Liver (tissue), 8 donors: ENCODE measurements at regions not wholly inside any gene's neighbourhood (a gene's known extent, or its start where the extent isn't known, plus 50 kb on each side); places are given as distances from the start of the nearest gene placed in this dataset.

Source experiments
- DNase-seq: peaks from one replicate; pipeline ENCODE4 v3.0.0-alpha.2; 2017; ENCODE audit warnings: low spot score
- H3K27ac ChIP-seq, 2 donors: one replicate each; pipeline ENCODE4 v1.7.0; 2013; ENCODE audit warnings: inconsistent platforms in 2 of 2, low read length in 2 of 2, control low read depth in 1 of 2, low read depth in 1 of 2, mild to moderate bottlenecking in 1 of 2
- H3K27me3 ChIP-seq, 4 donors: one replicate each; pipeline versions ENCODE4 v1.6.1 to v1.7.0; 2013; ENCODE audit warnings: low read length in 3 of 4, inconsistent platforms in 1 of 4, mild to moderate bottlenecking in 1 of 4, moderate library complexity in 1 of 4; ENCODE audit not compliant: control insufficient read depth in 4 of 4, insufficient read depth in 4 of 4
- H3K36me3 ChIP-seq, 4 donors: one replicate each; pipeline versions ENCODE4 v1.6.1 to v1.7.0; 2013; ENCODE audit warnings: low read length in 3 of 4, mild to moderate bottlenecking in 3 of 4, low read depth in 1 of 4, moderate library complexity in 1 of 4; ENCODE audit not compliant: control insufficient read depth in 4 of 4, insufficient read depth in 3 of 4
- H3K4me1 ChIP-seq, 4 donors: one replicate each; pipeline versions ENCODE4 v1.6.1 to v1.7.0; 2013; ENCODE audit warnings: low read length in 3 of 4, mild to moderate bottlenecking in 3 of 4, moderate library complexity in 1 of 4; ENCODE audit not compliant: control insufficient read depth in 4 of 4, insufficient read depth in 4 of 4
- H3K4me3 ChIP-seq, 3 donors: one replicate each; pipeline versions ENCODE4 v1.6.1 to v1.7.0; 2013; ENCODE audit warnings: low read length in 3 of 3, control low read depth in 1 of 3, low read depth in 1 of 3, mild to moderate bottlenecking in 1 of 3
- H3K9ac ChIP-seq, 2 donors: one replicate each; pipeline ENCODE4 v1.7.0; 2013; ENCODE audit warnings: low read length in 2 of 2, mild to moderate bottlenecking in 2 of 2, moderate library complexity in 2 of 2, control low read depth in 1 of 2, low read depth in 1 of 2
- H3K9me3 ChIP-seq, 4 donors: one replicate each; pipeline versions ENCODE4 v1.6.1 to v1.7.0; 2013; ENCODE audit warnings: low read length in 3 of 4; ENCODE audit not compliant: control insufficient read depth in 4 of 4
- ATF3 ChIP-seq: IDR thresholded peaks from 2 replicates; pipeline ENCODE4 v1.6.1; 2016; ENCODE audit warnings: antibody characterized with exemption
- CTCF ChIP-seq: fragments of 150-350 bp; IDR thresholded peaks from 2 replicates; pipeline ENCODE4 v1.5.1; 2017; ENCODE audit warnings: improper control_type of control experiment, low read depth, low read length; ENCODE audit not compliant: missing input control
- EGR1 ChIP-seq, 2 donors: IDR thresholded peaks; 2 replicates each; pipeline ENCODE4 v1.6.1; 2016 to 2018; ENCODE audit warnings: antibody characterized with exemption in 2 of 2, low read depth in 2 of 2
- FOXA1 ChIP-seq: IDR thresholded peaks from 2 replicates; pipeline ENCODE4 v1.6.1; 2016; ENCODE audit warnings: antibody characterized with exemption
- FOXA2 ChIP-seq: IDR thresholded peaks from 2 replicates; pipeline ENCODE4 v1.6.1; 2016; ENCODE audit warnings: antibody characterized with exemption
- GABPA ChIP-seq, 2 donors: IDR thresholded peaks in 1 of 2; conservative IDR thresholded peaks in 1 of 2; 2 replicates each; pipeline ENCODE4 v1.6.1; 2016; ENCODE audit warnings: antibody characterized with exemption in 2 of 2, mild to moderate bottlenecking in 1 of 2, moderate library complexity in 1 of 2
- HNF4A ChIP-seq, 2 donors: conservative IDR thresholded peaks; 2 replicates each; pipeline ENCODE4 v1.6.1; 2016; ENCODE audit warnings: antibody characterized with exemption in 2 of 2, mild to moderate bottlenecking in 2 of 2
- HNF4G ChIP-seq: IDR thresholded peaks from 2 replicates; pipeline ENCODE4 v1.6.1; 2016; ENCODE audit warnings: antibody characterized with exemption
- JUND ChIP-seq, 2 donors: IDR thresholded peaks; 2 replicates each; pipeline ENCODE4 v1.6.1; 2016; ENCODE audit warnings: antibody characterized with exemption in 2 of 2
- MAX ChIP-seq: IDR thresholded peaks from 2 replicates; pipeline ENCODE4 v1.6.1; 2016; ENCODE audit warnings: antibody characterized with exemption
- REST ChIP-seq: IDR thresholded peaks from 2 replicates; pipeline ENCODE4 v1.6.1; 2016; ENCODE audit warnings: antibody characterized with exemption, mild to moderate bottlenecking
- RXRA ChIP-seq, 2 donors: IDR thresholded peaks; 2 replicates each; pipeline ENCODE4 v1.6.1; 2017 to 2018; ENCODE audit warnings: antibody characterized with exemption in 2 of 2, mild to moderate bottlenecking in 1 of 2
- SP1 ChIP-seq: IDR thresholded peaks from 2 replicates; pipeline ENCODE4 v1.6.1; 2018; ENCODE audit warnings: antibody characterized with exemption, mild to moderate bottlenecking
- TAF1 ChIP-seq: conservative IDR thresholded peaks from 2 replicates; pipeline ENCODE4 v1.6.1; 2016; ENCODE audit warnings: antibody characterized with exemption, mild to moderate bottlenecking
- YY1 ChIP-seq: IDR thresholded peaks from 2 replicates; pipeline ENCODE4 v1.6.1; 2016; ENCODE audit warnings: antibody characterized with exemption, mild to moderate bottlenecking
- ZBTB33 ChIP-seq: IDR thresholded peaks from 2 replicates; pipeline ENCODE4 v1.6.1; 2016; ENCODE audit warnings: antibody characterized with exemption
- WGBS: extraction: QIAGEN DNeasy Blood & Tissue Kit; methylation state at CpG from one replicate; pipeline ENCODE4 v1.1.7; 2013; 5-methylcytosine and 5-hydroxymethylcytosine counted together
- donor health status: healthy.
- donor health status: healthy.
- donor health status: healthy.
- donor health status: healthy.
- donor health status: healthy.

GRCh38 chr7:114832906-114833595 lies 88.8 kb upstream of the MDFIC start:
- Histone ChIP-seq H3K27ac (no peak overlapping the region), H3K9ac (no peak overlapping the region), H3K4me3 (no peak overlapping the region), H3K27me3 (peaks cover 0 to 3% (median 0%) of the 10 kb centered on the region in 4 donors), H3K4me1 (no peaks in the 10 kb centered on the region), H3K9me3 (peaks cover 0 to 2% (median 0%) of the 10 kb centered on the region in 4 donors), H3K36me3 (no peaks in the 10 kb centered on the region)
- no peak for DNase-seq
- WGBS = 73% methylated on average over 4 of the region's 4 CpGs
- TF ChIP-seq GABPA (IDR thresholded peaks at IDR 0.05 in 1 of 2, conservative IDR thresholded peaks at IDR 0.05 in 1 of 2) = no peak
- no peak for TF ChIP-seq SP1

- H3K9ac ChIP-seq = no peak overlapping the region
- no peak for DNase-seq
- H3K4me1 ChIP-seq = no peaks in the 10 kb centered on the region
- no peaks in the 10 kb centered on the region for H3K36me3 ChIP-seq
- H3K27ac ChIP-seq = no peak overlapping the region
- peaks cover 0 to 3% (median 0%) of the 10 kb centered on the region in 4 donors for H3K27me3 ChIP-seq
- H3K9me3 ChIP-seq = no peaks in the 10 kb centered on the region
- TF ChIP-seq FOXA1 (no peak), RXRA (IDR thresholded peaks at IDR 0.05) (no peak), GABPA (IDR thresholded peaks at IDR 0.05 in 1 of 2, conservative IDR thresholded peaks at IDR 0.05 in 1 of 2) (no peak), ZBTB33 (no peak), HNF4A (conservative IDR thresholded peaks at IDR 0.05) (no peak), TAF1 (no peak), REST (no peak), SP1 (no peak), EGR1 (IDR thresholded peaks at IDR 0.05; ENCODE audit: low read depth in 2 of 2) (no peak), MAX (no peak), YY1 (no peak), CTCF (no peak), HNF4G (no peak), FOXA2 (no peak), ATF3 (no peak), JUND (IDR thresholded peaks at IDR 0.05) (no peak)
- 84% methylated on average over 1 of the region's 1 CpG for WGBS
- no peak overlapping the region for H3K4me3 ChIP-seq
Measured at GRCh38 chr7:114835303-114835702, 86.6 kb upstream of the MDFIC start.
